Ascending aorta (tissue), 2 donors: ENCODE measurements at regions not wholly inside any gene's neighbourhood (a gene's known extent, or its start where the extent isn't known, plus 50 kb on each side); places are given as distances from the start of the nearest gene placed in this dataset.

ENCODE experiments used
- DNase-seq, 2 donors: peaks; one replicate each; pipeline ENCODE4 v3.0.0-alpha.2; 2019; ENCODE audit warnings: low spot score in 2 of 2
- H3K27ac ChIP-seq, 2 donors: fragments of 200-600 bp; sonication (generic); one replicate each; pipeline ENCODE4 v1.5.1; 2016 to 2017; ENCODE audit warnings: mild to moderate bottlenecking in 1 of 2
- H3K27me3 ChIP-seq: fragments of 200-600 bp; sonication (generic); one replicate; pipeline ENCODE4 v1.5.1; 2017
- H3K36me3 ChIP-seq, 2 donors: fragments of 200-600 bp; sonication (generic); one replicate each; pipeline ENCODE4 v1.5.1; 2016
- H3K4me1 ChIP-seq, 2 donors: fragments of 200-600 bp; sonication (generic); one replicate each; pipeline ENCODE4 v1.5.1; 2016 to 2017; ENCODE audit warnings: mild to moderate bottlenecking in 1 of 2
- H3K4me3 ChIP-seq, 2 donors: fragments of 200-600 bp; sonication (generic); one replicate each; pipeline ENCODE4 v1.5.1; 2016 to 2017; ENCODE audit warnings: mild to moderate bottlenecking in 1 of 2
- H3K9me3 ChIP-seq, 2 donors: fragments of 200-600 bp; sonication (generic); one replicate each; pipeline ENCODE4 v1.5.1; 2016
- intact Hi-C: fragments of 100-400 bp; cut with DNase I; formaldehyde crosslinking; loops from one replicate; pipeline ENCODE4 v1.15.1; 2023
- TF ChIP-seq, protein P1 (sequence below), 3 experiments: fragments of 200-600 bp in 2 of 3; fragments of 450-650 bp in 1 of 3; sonication (generic) in 2 of 3; IDR thresholded peaks; one replicate each; pipeline ENCODE4 v1.5.1; 2016 to 2019; ENCODE audit warnings: antibody characterized with exemption in 3 of 3, mild to moderate bottlenecking in 1 of 3, moderate library complexity in 1 of 3

DNA sequence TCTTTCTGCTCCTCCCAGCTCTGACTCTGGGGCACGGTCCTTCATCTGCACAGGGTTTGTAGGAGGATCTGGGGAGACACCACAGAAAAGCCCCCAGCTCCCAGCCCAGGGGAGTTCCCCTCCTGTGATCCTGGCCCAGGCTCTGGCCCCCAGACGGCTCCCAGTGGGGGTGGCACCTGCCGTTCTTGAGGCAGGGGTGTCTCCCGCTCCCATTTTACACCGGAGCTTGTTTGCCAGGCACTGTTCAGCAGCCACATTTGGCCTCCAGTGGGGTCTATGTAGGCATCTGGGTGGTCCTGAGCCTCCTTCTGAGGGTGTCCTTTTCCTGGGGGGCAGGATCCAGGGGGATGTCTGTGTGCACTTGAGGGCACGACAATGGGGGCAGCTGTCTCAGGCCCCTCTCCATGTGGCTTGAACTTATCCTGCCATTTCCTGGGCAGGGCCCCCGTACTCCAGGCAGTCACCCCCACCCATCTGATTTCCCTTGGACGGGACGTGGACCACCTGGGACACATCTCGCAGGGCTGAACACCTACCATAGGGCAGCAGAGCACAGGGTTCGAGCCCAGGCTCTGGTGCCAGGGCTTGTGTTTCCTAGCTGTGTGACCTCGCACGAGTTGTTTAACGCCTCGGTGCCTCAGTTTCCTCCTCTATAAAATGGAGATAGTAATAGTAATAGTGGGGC, 275.0 kb upstream of the MVB12B start:
- H3K9me3 ChIP-seq = peaks cover 0 to 4% of the 10 kb centered on the region in 2 donors
- H3K36me3 ChIP-seq = no peaks in the 10 kb centered on the region
- no peaks in the 10 kb centered on the region for H3K27me3 ChIP-seq
- no peaks in the 10 kb centered on the region for H3K4me1 ChIP-seq
- no peak for DNase-seq
- no peak overlapping the region for H3K4me3 ChIP-seq
- no peak overlapping the region for H3K27ac ChIP-seq
- intact Hi-C loops = no loop called here
- TF ChIP-seq, protein P1, sequence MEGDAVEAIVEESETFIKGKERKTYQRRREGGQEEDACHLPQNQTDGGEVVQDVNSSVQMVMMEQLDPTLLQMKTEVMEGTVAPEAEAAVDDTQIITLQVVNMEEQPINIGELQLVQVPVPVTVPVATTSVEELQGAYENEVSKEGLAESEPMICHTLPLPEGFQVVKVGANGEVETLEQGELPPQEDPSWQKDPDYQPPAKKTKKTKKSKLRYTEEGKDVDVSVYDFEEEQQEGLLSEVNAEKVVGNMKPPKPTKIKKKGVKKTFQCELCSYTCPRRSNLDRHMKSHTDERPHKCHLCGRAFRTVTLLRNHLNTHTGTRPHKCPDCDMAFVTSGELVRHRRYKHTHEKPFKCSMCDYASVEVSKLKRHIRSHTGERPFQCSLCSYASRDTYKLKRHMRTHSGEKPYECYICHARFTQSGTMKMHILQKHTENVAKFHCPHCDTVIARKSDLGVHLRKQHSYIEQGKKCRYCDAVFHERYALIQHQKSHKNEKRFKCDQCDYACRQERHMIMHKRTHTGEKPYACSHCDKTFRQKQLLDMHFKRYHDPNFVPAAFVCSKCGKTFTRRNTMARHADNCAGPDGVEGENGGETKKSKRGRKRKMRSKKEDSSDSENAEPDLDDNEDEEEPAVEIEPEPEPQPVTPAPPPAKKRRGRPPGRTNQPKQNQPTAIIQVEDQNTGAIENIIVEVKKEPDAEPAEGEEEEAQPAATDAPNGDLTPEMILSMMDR (IDR thresholded peaks at IDR 0.05) = no peak

DNA sequence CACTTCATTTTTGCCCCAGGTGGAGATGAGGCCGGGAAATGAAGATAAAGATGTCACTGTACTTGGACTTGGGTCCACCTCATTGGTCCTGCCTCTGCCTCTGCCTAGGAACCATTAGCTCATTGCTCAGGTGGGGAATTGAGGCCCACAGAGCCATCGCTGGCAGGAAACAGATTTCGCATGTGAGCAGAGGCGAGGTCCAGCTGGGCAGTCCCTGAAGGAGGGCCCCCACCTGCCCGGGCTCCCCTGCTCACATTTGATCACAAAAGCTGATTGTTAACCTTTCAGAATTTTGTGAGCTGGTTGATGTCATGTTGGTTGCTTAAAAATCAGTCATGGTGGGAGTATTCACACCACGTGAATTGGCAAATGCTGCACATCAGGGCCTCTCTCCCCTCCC, 273.8 kb upstream of the MVB12B start:
- Histone ChIP-seq H3K36me3 (no peaks in the 10 kb centered on the region), H3K4me1 (no peaks in the 10 kb centered on the region), H3K9me3 (no peaks in the 10 kb centered on the region), H3K27ac (no peak overlapping the region), H3K27me3 (no peaks in the 10 kb centered on the region), H3K4me3 (no peak overlapping the region)
- TF ChIP-seq, protein P1 (IDR thresholded peaks at IDR 0.05) = no peak
- intact Hi-C loops = no loop called here
- DNase-seq = no peak

DNA sequence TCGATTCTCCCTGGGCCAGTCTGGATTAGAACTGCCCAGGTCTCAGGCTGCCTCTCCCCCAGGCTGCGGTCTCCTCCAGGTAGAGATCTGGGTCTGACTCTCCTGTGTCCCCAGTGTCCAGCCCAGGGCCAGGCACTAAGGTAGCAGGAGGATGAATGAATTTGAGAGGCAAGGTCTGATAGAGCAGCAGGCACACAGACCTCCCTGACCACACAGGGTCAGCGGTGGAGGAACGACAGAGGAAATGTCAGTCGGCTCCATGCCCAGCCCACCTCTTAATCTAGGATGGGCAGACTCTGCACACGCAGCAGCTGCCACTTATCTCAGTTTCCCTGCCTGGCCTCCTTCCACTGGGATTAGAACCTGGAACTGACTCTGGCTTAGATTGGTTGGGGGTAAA, 272.7 kb upstream of the MVB12B start:
- H3K9me3 ChIP-seq = no peaks in the 10 kb centered on the region
- DNase-seq = no peak
- no peak overlapping the region for H3K27ac ChIP-seq
- TF ChIP-seq, protein P1 (IDR thresholded peaks at IDR 0.05) = no peak
- H3K27me3 ChIP-seq = no peaks in the 10 kb centered on the region
- H3K36me3 ChIP-seq = no peaks in the 10 kb centered on the region
- no peak overlapping the region for H3K4me3 ChIP-seq
- intact Hi-C loops = no loop called here
- no peaks in the 10 kb centered on the region for H3K4me1 ChIP-seq

DNA sequence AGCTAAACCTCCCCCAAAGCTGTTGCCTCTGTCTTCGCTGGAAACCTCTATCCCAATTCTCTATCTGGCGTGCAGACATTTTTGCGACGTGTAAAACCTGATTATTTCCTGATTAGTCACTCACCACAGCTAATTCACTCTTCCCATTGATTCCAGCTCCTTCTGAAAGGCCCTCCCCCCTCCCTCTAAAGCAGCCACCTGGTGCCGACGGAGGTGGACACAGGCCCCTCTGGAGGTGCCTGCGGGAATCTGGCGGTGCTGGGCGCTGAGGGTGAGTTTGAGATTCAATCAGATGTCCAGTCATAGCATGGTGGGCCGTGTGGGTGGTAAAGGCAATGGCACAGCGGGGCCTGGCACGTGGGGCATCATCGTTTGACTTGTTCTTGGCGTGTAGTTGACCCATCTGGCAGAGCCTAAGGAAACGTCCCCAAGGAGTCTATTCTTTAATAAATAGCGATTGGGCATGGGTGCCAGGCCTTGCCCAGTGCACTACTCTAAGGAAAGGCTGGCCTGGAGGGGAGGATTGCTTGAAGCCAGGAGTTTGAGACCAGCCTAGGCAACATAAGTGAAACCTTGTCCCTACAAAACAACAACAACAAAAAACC, 271.1 kb upstream of the MVB12B start:
- DNase-seq = no peak
- no peaks in the 10 kb centered on the region for H3K27me3 ChIP-seq
- intact Hi-C loops = no loop called here

DNA sequence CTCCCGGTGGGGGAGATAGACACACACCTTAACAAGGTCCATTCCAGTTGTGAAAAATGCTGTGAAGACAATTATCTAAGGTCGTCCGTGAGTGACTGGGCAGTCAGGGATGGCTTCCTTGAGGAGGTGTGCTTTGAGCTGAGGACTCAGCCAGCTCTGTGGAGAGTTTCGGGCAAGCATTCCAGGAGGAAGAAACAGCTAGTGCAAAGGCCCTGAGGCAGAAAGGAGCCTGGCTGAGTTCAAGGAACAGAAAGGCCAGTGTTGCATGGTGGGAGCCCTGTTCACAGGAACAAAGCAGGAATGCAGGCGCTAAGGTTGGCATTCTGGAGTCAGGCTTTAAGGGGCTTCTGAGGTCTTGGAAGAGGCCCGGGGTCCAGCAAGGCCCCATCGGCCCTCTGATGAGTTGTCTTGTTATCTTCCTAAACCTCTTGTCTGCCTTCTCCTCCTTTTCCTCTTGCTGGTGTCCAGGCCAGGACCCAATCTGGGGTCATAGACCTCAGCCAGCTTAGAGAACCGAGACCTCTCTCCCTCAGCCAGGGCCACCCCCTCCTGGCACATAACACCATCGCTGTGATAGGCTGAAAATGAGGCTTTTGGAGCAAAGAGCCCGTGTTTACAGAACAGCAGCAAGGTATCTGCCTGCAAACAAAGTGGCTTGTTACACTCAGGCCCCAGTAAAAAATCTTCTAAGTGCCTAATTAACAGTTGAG, 270.2 kb upstream of the MVB12B start:
- no peaks in the 10 kb centered on the region for H3K4me1 ChIP-seq
- no peaks in the 10 kb centered on the region for H3K27me3 ChIP-seq
- H3K36me3 ChIP-seq = no peaks in the 10 kb centered on the region
- TF ChIP-seq, protein P1 (IDR thresholded peaks at IDR 0.05) = no peak
- intact Hi-C loops = no loop called here
- H3K4me3 ChIP-seq = no peak overlapping the region
- H3K9me3 ChIP-seq = no peaks in the 10 kb centered on the region
- DNase-seq = no peak
- H3K27ac ChIP-seq = no peak overlapping the region

More for the DNA sequence above, 271.1 kb upstream of the MVB12B start:
- Histone ChIP-seq H3K4me3 (no peak overlapping the region), H3K36me3 (no peaks in the 10 kb centered on the region), H3K9me3 (no peaks in the 10 kb centered on the region), H3K27ac (no peak overlapping the region), H3K4me1 (no peaks in the 10 kb centered on the region)
- TF ChIP-seq, protein P1 (IDR thresholded peaks at IDR 0.05) = no peak
